ENCODE measurements at regions not wholly inside any gene's neighbourhood (a gene's known extent, or its start where the extent isn't known, plus 50 kb on each side); places are given as distances from the start of the nearest gene placed in this dataset.
"Not testable (repeated sequence)": the region's sequence is repeated elsewhere in the genome, so short reads cannot be mapped to it uniquely, and the experiment has no call there.

DNA sequence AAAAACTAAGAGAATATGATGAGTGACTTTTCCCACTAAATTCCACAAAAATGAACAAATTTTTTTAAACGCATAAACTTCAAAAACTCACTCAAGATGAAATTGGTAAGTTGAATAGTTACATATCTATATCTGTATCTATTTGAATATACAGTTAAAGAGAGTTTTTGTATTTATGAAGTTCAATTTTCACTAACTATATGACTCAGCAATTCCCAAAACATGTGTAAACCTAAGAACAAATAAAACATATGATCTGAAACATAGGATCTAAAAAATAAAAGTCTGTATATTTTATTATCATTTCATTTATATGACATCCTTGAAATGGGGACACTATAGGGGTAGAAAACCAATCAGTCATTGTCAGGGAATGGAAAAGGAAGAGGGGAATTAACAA is 105.7 kb upstream of the SNX7 start:
- no peaks in the 10 kb centered on the region for H3K9me3 ChIP-seq (ENCODE audit: control insufficient read depth, insufficient read depth, low read depth, low read length)
- ChIA-PET CTCF (interaction anchor here (0.7 to 0.8 kb wide), 2 partner anchors 41 to 104 kb away, joined by 3 to 4 read pairs; no protein-coding TSS in a partner anchor), POLR2A (no interaction called here)
- no peak overlapping the region for H3K4me3 ChIP-seq (ENCODE audit: low read depth, low read length)
- H3K27ac ChIP-seq (ENCODE audit: extremely low read depth, low read depth, low read length): no peak overlapping the region
- H3K4me1 ChIP-seq (ENCODE audit: control insufficient read depth, insufficient read depth, low read length): no peaks in the 10 kb centered on the region
- TF ChIP-seq ZSCAN30 (tag by site-specific recombination; IDR thresholded peaks at IDR 0.05) (no peak), ZNF558 (tag by site-specific recombination; IDR thresholded peaks at IDR 0.05) (no peak), ZEB2 (tag by site-specific recombination; IDR thresholded peaks at IDR 0.05) (no peak), SP3 (tag by site-specific recombination; IDR thresholded peaks at IDR 0.05) (no peak), YY2 (tag by site-specific recombination; IDR thresholded peaks at IDR 0.05) (no peak), KLF9 (tag by site-specific recombination; IDR thresholded peaks at IDR 0.05; ENCODE audit: low read depth) (no peak), KLF7 (tag by site-specific recombination; IDR thresholded peaks at IDR 0.05; ENCODE audit: borderline replicate concordance) (no peak), ZBTB21 (tag by site-specific recombination; IDR thresholded peaks at IDR 0.05) (no peak), SP7 (tag by site-specific recombination; IDR thresholded peaks at IDR 0.05) (no peak), ZNF501 (tag by site-specific recombination; IDR thresholded peaks at IDR 0.05) (no peak), KLF16 (tag by site-specific recombination; IDR thresholded peaks at IDR 0.05) (no peak), ZNF510 (tag by site-specific recombination; IDR thresholded peaks at IDR 0.05; ENCODE audit: insufficient replicate concordance) (no peak), ZNF324 (tag by site-specific recombination; IDR thresholded peaks at IDR 0.05) (no peak), RBAK (tag by site-specific recombination; IDR thresholded peaks at IDR 0.05) (no peak), GFI1B (tag by site-specific recombination; IDR thresholded peaks at IDR 0.05) (no peak)
- TF ChIP-seq, protein P1, sequence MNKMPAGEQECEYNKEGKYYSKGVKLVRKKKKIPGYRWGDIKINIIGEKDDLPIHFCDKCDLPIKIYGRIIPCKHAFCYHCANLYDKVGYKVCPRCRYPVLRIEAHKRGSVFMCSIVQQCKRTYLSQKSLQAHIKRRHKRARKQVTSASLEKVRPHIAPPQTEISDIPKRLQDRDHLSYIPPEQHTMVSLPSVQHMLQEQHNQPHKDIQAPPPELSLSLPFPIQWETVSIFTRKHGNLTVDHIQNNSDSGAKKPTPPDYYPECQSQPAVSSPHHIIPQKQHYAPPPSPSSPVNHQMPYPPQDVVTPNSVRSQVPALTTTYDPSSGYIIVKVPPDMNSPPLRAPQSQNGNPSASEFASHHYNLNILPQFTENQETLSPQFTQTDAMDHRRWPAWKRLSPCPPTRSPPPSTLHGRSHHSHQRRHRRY (tag by site-specific recombination; IDR thresholded peaks at IDR 0.05): no peak
- TF ChIP-seq, protein P2, sequence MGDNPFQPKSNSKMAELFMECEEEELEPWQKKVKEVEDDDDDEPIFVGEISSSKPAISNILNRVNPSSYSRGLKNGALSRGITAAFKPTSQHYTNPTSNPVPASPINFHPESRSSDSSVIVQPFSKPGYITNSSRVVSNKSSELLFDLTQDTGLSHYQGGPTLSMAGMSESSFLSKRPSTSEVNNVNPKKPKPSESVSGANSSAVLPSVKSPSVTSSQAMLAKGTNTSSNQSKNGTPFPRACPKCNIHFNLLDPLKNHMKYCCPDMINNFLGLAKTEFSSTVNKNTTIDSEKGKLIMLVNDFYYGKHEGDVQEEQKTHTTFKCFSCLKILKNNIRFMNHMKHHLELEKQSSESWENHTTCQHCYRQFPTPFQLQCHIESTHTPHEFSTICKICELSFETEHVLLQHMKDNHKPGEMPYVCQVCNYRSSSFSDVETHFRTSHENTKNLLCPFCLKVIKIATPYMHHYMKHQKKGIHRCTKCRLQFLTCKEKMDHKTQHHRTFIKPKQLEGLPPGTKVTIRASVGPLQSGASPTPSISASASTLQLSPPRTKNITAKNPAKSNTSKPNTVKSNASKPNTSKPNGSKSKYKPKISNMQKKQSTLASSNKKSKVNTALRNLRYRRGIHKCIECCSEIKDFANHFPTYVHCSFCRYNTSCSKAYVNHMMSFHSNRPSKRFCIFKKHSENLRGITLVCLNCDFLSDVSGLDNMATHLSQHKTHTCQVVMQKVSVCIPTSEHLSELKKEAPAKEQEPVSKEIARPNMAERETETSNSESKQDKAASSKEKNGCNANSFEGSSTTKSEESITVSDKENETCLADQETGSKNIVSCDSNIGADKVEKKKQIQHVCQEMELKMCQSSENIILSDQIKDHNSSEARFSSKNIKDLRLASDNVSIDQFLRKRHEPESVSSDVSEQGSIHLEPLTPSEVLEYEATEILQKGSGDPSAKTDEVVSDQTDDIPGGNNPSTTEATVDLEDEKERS (tag by site-specific recombination; IDR thresholded peaks at IDR 0.05): no peak
- TF ChIP-seq, protein P3, sequence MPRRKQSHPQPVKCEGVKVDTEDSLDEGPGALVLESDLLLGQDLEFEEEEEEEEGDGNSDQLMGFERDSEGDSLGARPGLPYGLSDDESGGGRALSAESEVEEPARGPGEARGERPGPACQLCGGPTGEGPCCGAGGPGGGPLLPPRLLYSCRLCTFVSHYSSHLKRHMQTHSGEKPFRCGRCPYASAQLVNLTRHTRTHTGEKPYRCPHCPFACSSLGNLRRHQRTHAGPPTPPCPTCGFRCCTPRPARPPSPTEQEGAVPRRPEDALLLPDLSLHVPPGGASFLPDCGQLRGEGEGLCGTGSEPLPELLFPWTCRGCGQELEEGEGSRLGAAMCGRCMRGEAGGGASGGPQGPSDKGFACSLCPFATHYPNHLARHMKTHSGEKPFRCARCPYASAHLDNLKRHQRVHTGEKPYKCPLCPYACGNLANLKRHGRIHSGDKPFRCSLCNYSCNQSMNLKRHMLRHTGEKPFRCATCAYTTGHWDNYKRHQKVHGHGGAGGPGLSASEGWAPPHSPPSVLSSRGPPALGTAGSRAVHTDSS (tag by site-specific recombination; IDR thresholded peaks at IDR 0.05): no peak
- TF ChIP-seq, protein P4, sequence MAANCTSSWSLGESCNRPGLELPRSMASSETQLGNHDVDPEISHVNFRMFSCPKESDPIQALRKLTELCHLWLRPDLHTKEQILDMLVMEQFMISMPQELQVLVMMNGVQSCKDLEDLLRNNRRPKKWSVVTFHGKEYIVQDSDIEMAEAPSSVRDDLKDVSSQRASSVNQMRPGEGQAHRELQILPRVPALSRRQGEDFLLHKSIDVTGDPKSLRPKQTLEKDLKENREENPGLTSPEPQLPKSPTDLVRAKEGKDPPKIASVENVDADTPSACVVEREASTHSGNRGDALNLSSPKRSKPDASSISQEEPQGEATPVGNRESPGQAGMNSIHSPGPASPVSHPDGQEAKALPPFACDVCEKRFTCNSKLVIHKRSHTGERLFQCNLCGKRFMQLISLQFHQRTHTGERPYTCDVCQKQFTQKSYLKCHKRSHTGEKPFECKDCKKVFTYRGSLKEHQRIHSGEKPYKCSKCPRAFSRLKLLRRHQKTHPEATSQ (tag by site-specific recombination; IDR thresholded peaks at IDR 0.05): no peak
- no peaks in the 10 kb centered on the region for H3K36me3 ChIP-seq (ENCODE audit: control insufficient read depth in 2 of 2, insufficient read depth in 1 of 2, low read length in 2 of 2)

DNA sequence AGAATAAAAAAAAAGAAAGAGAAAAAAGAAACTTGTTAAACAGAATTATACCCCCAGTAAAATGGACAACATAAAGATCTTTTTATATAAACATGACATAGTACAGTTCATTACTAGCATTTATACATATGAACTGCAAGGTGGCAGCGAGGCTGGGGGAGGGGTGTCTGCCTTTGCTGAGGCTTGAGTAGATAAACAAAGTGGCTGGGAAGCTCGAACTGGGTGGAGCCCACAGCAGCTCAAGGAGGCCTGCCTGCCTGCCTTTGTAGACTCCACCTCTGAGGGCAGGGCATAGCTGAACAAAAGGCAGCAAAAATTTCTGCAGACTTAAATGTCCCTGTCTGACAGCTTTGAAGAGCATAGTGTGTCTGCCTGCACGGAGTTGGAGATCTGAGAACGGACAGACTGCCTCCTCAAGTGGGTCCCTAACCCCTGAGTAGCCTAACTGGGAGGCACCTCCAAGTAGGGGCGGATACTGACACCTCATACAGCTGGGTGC is 108.9 kb upstream of the SNX7 start:
- POLR2A ChIA-PET; H3K4me3 ChIP-seq (ENCODE audit: low read depth, low read length); H3K4me1 ChIP-seq (ENCODE audit: control insufficient read depth, insufficient read depth, low read length); H3K27ac ChIP-seq (ENCODE audit: extremely low read depth, low read depth, low read length); H3K36me3 ChIP-seq (ENCODE audit: control insufficient read depth in 2 of 2, insufficient read depth in 1 of 2, low read length in 2 of 2); H3K9me3 ChIP-seq (ENCODE audit: control insufficient read depth, insufficient read depth, low read depth, low read length): not testable (repeated sequence)
- CTCF ChIA-PET: interaction anchor here (0.5 kb wide), 1 partner anchor 175 kb away, joined by 3 read pairs; no protein-coding TSS in a partner anchor
